ENCODE measurements at regions not wholly inside any gene's neighbourhood (a gene's known extent, or its start where the extent isn't known, plus 50 kb on each side); places are given as distances from the start of the nearest gene placed in this dataset.

- TF ChIP-seq, protein P1, sequence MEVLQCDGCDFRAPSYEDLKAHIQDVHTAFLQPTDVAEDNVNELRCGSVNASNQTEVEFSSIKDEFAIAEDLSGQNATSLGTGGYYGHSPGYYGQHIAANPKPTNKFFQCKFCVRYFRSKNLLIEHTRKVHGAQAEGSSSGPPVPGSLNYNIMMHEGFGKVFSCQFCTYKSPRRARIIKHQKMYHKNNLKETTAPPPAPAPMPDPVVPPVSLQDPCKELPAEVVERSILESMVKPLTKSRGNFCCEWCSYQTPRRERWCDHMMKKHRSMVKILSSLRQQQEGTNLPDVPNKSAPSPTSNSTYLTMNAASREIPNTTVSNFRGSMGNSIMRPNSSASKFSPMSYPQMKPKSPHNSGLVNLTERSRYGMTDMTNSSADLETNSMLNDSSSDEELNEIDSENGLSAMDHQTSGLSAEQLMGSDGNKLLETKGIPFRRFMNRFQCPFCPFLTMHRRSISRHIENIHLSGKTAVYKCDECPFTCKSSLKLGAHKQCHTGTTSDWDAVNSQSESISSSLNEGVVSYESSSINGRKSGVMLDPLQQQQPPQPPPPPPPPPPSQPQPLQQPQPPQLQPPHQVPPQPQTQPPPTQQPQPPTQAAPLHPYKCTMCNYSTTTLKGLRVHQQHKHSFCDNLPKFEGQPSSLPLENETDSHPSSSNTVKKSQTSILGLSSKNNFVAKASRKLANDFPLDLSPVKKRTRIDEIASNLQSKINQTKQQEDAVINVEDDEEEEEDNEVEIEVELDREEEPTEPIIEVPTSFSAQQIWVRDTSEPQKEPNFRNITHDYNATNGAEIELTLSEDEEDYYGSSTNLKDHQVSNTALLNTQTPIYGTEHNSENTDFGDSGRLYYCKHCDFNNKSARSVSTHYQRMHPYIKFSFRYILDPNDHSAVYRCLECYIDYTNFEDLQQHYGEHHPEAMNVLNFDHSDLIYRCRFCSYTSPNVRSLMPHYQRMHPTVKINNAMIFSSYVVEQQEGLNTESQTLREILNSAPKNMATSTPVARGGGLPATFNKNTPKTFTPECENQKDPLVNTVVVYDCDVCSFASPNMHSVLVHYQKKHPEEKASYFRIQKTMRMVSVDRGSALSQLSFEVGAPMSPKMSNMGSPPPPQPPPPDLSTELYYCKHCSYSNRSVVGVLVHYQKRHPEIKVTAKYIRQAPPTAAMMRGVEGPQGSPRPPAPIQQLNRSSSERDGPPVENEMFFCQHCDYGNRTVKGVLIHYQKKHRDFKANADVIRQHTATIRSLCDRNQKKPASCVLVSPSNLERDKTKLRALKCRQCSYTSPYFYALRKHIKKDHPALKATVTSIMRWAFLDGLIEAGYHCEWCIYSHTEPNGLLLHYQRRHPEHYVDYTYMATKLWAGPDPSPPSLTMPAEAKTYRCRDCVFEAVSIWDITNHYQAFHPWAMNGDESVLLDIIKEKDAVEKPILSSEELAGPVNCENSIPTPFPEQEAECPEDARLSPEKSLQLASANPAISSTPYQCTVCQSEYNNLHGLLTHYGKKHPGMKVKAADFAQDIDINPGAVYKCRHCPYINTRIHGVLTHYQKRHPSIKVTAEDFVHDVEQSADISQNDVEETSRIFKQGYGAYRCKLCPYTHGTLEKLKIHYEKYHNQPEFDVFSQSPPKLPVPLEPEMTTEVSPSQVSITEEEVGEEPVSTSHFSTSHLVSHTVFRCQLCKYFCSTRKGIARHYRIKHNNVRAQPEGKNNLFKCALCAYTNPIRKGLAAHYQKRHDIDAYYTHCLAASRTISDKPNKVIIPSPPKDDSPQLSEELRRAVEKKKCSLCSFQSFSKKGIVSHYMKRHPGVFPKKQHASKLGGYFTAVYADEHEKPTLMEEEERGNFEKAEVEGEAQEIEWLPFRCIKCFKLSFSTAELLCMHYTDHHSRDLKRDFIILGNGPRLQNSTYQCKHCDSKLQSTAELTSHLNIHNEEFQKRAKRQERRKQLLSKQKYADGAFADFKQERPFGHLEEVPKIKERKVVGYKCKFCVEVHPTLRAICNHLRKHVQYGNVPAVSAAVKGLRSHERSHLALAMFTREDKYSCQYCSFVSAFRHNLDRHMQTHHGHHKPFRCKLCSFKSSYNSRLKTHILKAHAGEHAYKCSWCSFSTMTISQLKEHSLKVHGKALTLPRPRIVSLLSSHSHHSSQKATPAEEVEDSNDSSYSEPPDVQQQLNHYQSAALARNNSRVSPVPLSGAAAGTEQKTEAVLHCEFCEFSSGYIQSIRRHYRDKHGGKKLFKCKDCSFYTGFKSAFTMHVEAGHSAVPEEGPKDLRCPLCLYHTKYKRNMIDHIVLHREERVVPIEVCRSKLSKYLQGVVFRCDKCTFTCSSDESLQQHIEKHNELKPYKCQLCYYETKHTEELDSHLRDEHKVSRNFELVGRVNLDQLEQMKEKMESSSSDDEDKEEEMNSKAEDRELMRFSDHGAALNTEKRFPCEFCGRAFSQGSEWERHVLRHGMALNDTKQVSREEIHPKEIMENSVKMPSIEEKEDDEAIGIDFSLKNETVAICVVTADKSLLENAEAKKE (CRISPR knock-in tag; IDR thresholded peaks at IDR 0.05), result no peak
- TF ChIP-seq, protein P2, sequence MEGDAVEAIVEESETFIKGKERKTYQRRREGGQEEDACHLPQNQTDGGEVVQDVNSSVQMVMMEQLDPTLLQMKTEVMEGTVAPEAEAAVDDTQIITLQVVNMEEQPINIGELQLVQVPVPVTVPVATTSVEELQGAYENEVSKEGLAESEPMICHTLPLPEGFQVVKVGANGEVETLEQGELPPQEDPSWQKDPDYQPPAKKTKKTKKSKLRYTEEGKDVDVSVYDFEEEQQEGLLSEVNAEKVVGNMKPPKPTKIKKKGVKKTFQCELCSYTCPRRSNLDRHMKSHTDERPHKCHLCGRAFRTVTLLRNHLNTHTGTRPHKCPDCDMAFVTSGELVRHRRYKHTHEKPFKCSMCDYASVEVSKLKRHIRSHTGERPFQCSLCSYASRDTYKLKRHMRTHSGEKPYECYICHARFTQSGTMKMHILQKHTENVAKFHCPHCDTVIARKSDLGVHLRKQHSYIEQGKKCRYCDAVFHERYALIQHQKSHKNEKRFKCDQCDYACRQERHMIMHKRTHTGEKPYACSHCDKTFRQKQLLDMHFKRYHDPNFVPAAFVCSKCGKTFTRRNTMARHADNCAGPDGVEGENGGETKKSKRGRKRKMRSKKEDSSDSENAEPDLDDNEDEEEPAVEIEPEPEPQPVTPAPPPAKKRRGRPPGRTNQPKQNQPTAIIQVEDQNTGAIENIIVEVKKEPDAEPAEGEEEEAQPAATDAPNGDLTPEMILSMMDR (conservative IDR thresholded peaks at IDR 0.05; ENCODE audit: low read depth in 2 of 2), result no peak
- TF ChIP-seq EZH2phosphoT487 (IDR thresholded peaks at IDR 0.05; ENCODE audit: unreplicated experiment) (no peak), ETS1 (IDR thresholded peaks at IDR 0.05) (no peak)
Measured at GRCh38 chr4:162841753-162842152, 324.9 kb downstream of the NAF1 start (continued).

GRCh38 chr4:162839814-162840213, 326.9 kb downstream of the NAF1 start:
- Histone ChIP-seq H3K36me3 (ENCODE audit: insufficient read depth) (no peaks in the 10 kb centered on the region), H3K4me3 (no peak overlapping the region), H3K4me2 (no peak overlapping the region), H3K9me2 (ENCODE audit: insufficient read depth) (no peaks in the 10 kb centered on the region), H3K79me2 (replicated peaks; ENCODE audit: insufficient read depth) (no peaks in the 10 kb centered on the region), H3K27me3 (ENCODE audit: insufficient read depth) (no peaks in the 10 kb centered on the region), H3F3A (replicated peaks; ENCODE audit: low read depth) (no peaks in the 10 kb centered on the region), H4K20me1 (replicated peaks; ENCODE audit: insufficient read depth) (no peaks in the 10 kb centered on the region), H3K27ac (ENCODE audit: low read depth) (no peak overlapping the region), H2AFZ (no peak overlapping the region; the same call in 1 of the 2 replicates), H3K4me1 (ENCODE audit: insufficient read depth) (no peaks in the 10 kb centered on the region)
- DNase-seq (ENCODE audit: low spot score) (peak; percentile 62), ATAC-seq (peak; percentile 72)
- no peaks in the 10 kb centered on the region for H3K27me3 Mint-ChIP-seq (ENCODE audit: insufficient read depth, low read depth, poor library complexity)
- no peak overlapping the region for H3K4me3 Mint-ChIP-seq
- H3K27ac Mint-ChIP-seq, result no peak overlapping the region
- no peaks in the 10 kb centered on the region; the same call in 2 of the 3 replicates for H3K9me3 Mint-ChIP-seq
- no peaks in the 10 kb centered on the region for H3K36me3 Mint-ChIP-seq (ENCODE audit: low read depth)
- H3K4me1 Mint-ChIP-seq, result no peaks in the 10 kb centered on the region
- TF ChIP-seq REST (IDR thresholded peaks at IDR 0.05; ENCODE audit: unreplicated experiment), result no peak
- TF ChIP-seq EZH2phosphoT487 (IDR thresholded peaks at IDR 0.05; ENCODE audit: unreplicated experiment), result no peak
- TF ChIP-seq, protein P2 (conservative IDR thresholded peaks at IDR 0.05; ENCODE audit: low read depth in 2 of 2), result peak; percentile 66 to 77
